ENCODE measurements at regions not wholly inside any gene's neighbourhood (a gene's known extent, or its start where the extent isn't known, plus 50 kb on each side); places are given as distances from the start of the nearest gene placed in this dataset.
A peak's percentile ranks its signal among the peaks of the same experiment; 100 is the strongest.

GRCh38 chr11:69953356-69953755 is 124.8 kb upstream of the ANO1 start:
- Histone ChIP-seq H3K9me3 (ENCODE audit: control insufficient read depth, low read length) (no peaks in the 10 kb centered on the region), H3K9ac (no peak overlapping the region), H3K4me1 (peaks cover 4% of the 10 kb centered on the region), H3K27me3 (ENCODE audit: control insufficient read depth, insufficient read depth, low read length) (no peaks in the 10 kb centered on the region), H3K79me2 (no peaks in the 10 kb centered on the region), H3K36me3 (ENCODE audit: control insufficient read depth, insufficient read depth, low read length) (no peaks in the 10 kb centered on the region), H3K4me2 (ENCODE audit: low read length) (no peak overlapping the region), H3K27ac (no peak overlapping the region), H2AFZ (no peak overlapping the region), H3K4me3 (ENCODE audit: low read depth, low read length) (no peak overlapping the region)
- TF ChIP-seq CTCF (IDR thresholded peaks at IDR 0.05) = no peak

GRCh38 chr11:69954756-69955155 is 123.4 kb upstream of the ANO1 start:
- Histone ChIP-seq H3K4me1 (no peaks in the 10 kb centered on the region), H3K79me2 (no peaks in the 10 kb centered on the region), H3K36me3 (ENCODE audit: control insufficient read depth, insufficient read depth, low read length) (no peaks in the 10 kb centered on the region), H3K4me2 (ENCODE audit: low read length) (no peak overlapping the region), H3K27me3 (ENCODE audit: control insufficient read depth, insufficient read depth, low read length) (no peaks in the 10 kb centered on the region), H3K4me3 (ENCODE audit: low read depth, low read length) (no peak overlapping the region), H3K9ac (no peak overlapping the region), H3K27ac (no peak overlapping the region), H3K9me3 (ENCODE audit: control insufficient read depth, low read length) (no peaks in the 10 kb centered on the region), H2AFZ (no peak overlapping the region)
- TF ChIP-seq CTCF (IDR thresholded peaks at IDR 0.05) = no peak

- no peaks in the 10 kb centered on the region for H3K4me1 ChIP-seq
- no peak for TF ChIP-seq CTCF (IDR thresholded peaks at IDR 0.05)
- H3K9ac ChIP-seq = no peak overlapping the region
- H2AFZ ChIP-seq = no peak overlapping the region
- no peak overlapping the region for H3K4me2 ChIP-seq (ENCODE audit: low read length)
- no peaks in the 10 kb centered on the region for H3K27me3 ChIP-seq (ENCODE audit: control insufficient read depth, insufficient read depth, low read length)
- H3K27ac ChIP-seq = no peak overlapping the region
- no peak overlapping the region for H3K4me3 ChIP-seq (ENCODE audit: low read depth, low read length)
- H3K79me2 ChIP-seq = no peaks in the 10 kb centered on the region
- no peaks in the 10 kb centered on the region for H3K9me3 ChIP-seq (ENCODE audit: control insufficient read depth, low read length)
- no peaks in the 10 kb centered on the region for H3K36me3 ChIP-seq (ENCODE audit: control insufficient read depth, insufficient read depth, low read length)
Observed at GRCh38 chr11:69956669-69957190, 121.4 kb upstream of the ANO1 start.

- peak overlapping the region; percentile 13 for H3K4me2 ChIP-seq (ENCODE audit: low read length)
- H3K9ac ChIP-seq = no peak overlapping the region
- no peaks in the 10 kb centered on the region for H3K36me3 ChIP-seq (ENCODE audit: control insufficient read depth, insufficient read depth, low read length)
- H3K27ac ChIP-seq = peak overlapping the region; percentile 58
- no peak overlapping the region for H3K4me3 ChIP-seq (ENCODE audit: low read depth, low read length)
- no peaks in the 10 kb centered on the region for H3K9me3 ChIP-seq (ENCODE audit: control insufficient read depth, low read length)
- H2AFZ ChIP-seq = peak overlapping the region; percentile 5
- H3K27me3 ChIP-seq (ENCODE audit: control insufficient read depth, insufficient read depth, low read length) = no peaks in the 10 kb centered on the region
- H3K79me2 ChIP-seq = no peaks in the 10 kb centered on the region
- no peaks in the 10 kb centered on the region for H3K4me1 ChIP-seq
- no peak for TF ChIP-seq CTCF (IDR thresholded peaks at IDR 0.05)
Observed at GRCh38 chr11:69957849-69958248, 120.3 kb upstream of the ANO1 start.

- Histone ChIP-seq H3K9ac (no peak overlapping the region), H3K27me3 (ENCODE audit: control insufficient read depth, insufficient read depth, low read length) (no peaks in the 10 kb centered on the region), H3K27ac (peak overlapping the region; percentile 58), H2AFZ (peak overlapping the region; percentile 5), H3K4me3 (ENCODE audit: low read depth, low read length) (no peak overlapping the region), H3K79me2 (no peaks in the 10 kb centered on the region), H3K9me3 (ENCODE audit: control insufficient read depth, low read length) (no peaks in the 10 kb centered on the region), H3K4me2 (ENCODE audit: low read length) (peak overlapping the region; percentile 13), H3K4me1 (no peaks in the 10 kb centered on the region), H3K36me3 (ENCODE audit: control insufficient read depth, insufficient read depth, low read length) (no peaks in the 10 kb centered on the region)
- TF ChIP-seq CTCF (IDR thresholded peaks at IDR 0.05) = no peak
Observed at GRCh38 chr11:69958308-69958707, 119.8 kb upstream of the ANO1 start.

Data from parathyroid adenoma (tissue), 2 donors.